Left lung (tissue), 4 donors: ENCODE measurements at regions not wholly inside any gene's neighbourhood (a gene's known extent, or its start where the extent isn't known, plus 50 kb on each side); places are given as distances from the start of the nearest gene placed in this dataset.

Source experiments
- ATAC-seq: fragments of 200-7000 bp; cut with Tn5 transposase; one replicate; pipeline ENCODE4 v1.9.1; 2020; ENCODE audit warnings: moderate library complexity
- DNase-seq, 4 donors: peaks; one replicate each; pipeline ENCODE4 v3.0.0-alpha.2; 2013 to 2020
- H3K27ac ChIP-seq, 2 donors: fragments of 200-600 bp; sonication (generic) in 1 of 2; one replicate each; pipeline versions ENCODE4 v1.5.0 to v1.8.0; 2020 to 2021
- H3K27me3 ChIP-seq, 2 donors: fragments of 200-600 bp; sonication (generic) in 1 of 2; one replicate each; pipeline versions ENCODE4 v1.5.0 to v1.8.0; 2020 to 2021
- H3K36me3 ChIP-seq, 2 donors: fragments of 200-600 bp; sonication (generic) in 1 of 2; one replicate each; pipeline versions ENCODE4 v1.5.0 to v1.8.0; 2020 to 2021
- H3K4me1 ChIP-seq, 2 donors: fragments of 200-600 bp; one replicate each; pipeline ENCODE4 v1.8.0; 2021
- H3K4me3 ChIP-seq, 2 donors: fragments of 200-600 bp; sonication (generic) in 1 of 2; one replicate each; pipeline versions ENCODE4 v1.5.0 to v1.8.0; 2020 to 2021; ENCODE audit warnings: mild to moderate bottlenecking in 1 of 2
- H3K9me3 ChIP-seq, 2 donors: fragments of 200-600 bp; sonication (generic) in 1 of 2; one replicate each; pipeline versions ENCODE4 v1.5.0 to v1.8.0; 2020 to 2021
- intact Hi-C, 2 donors: fragments of 100-400 bp; cut with DNase I; formaldehyde crosslinking; loops; one replicate each; pipeline versions ENCODE4 v1.11.2 to v1.14.2; 2022
- TF ChIP-seq, protein P1 (sequence below), 2 donors: fragments of 200-600 bp; sonication (generic) in 1 of 2; IDR thresholded peaks; one replicate each; pipeline versions ENCODE4 v1.5.0 to v1.8.0; 2021; ENCODE audit warnings: antibody characterized with exemption in 2 of 2
- donor health status: DM: no; HTN: yes; CAD: no.
- donor health status: DM: no; HTN: no; CAD: no.

DNA sequence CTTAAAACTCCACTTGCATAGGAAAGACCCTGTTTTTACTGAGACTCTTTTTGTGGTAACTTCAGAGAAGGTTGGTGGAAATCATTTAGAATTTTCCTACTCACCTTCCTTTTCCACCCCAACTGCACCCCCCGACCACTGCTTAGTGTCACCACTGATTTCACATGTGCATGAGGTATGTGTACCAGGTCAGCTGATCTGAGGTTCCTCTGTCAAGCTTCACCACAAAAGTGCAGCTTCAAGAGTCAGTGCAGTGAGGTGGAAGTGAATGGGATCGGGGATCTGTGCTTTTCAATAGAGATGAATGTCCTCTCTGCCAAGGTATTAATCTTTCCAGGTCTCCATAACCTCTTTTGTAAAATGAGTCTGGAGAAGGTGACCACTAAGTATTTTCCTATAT is 260.5 kb upstream of the WWC1 start:
- intact Hi-C loops: no loop called here
- Histone ChIP-seq H3K27ac (no peak overlapping the region), H3K4me1 (no peaks in the 10 kb centered on the region), H3K9me3 (no peaks in the 10 kb centered on the region), H3K36me3 (no peaks in the 10 kb centered on the region), H3K4me3 (no peak overlapping the region), H3K27me3 (no peaks in the 10 kb centered on the region)
- TF ChIP-seq, protein P1, sequence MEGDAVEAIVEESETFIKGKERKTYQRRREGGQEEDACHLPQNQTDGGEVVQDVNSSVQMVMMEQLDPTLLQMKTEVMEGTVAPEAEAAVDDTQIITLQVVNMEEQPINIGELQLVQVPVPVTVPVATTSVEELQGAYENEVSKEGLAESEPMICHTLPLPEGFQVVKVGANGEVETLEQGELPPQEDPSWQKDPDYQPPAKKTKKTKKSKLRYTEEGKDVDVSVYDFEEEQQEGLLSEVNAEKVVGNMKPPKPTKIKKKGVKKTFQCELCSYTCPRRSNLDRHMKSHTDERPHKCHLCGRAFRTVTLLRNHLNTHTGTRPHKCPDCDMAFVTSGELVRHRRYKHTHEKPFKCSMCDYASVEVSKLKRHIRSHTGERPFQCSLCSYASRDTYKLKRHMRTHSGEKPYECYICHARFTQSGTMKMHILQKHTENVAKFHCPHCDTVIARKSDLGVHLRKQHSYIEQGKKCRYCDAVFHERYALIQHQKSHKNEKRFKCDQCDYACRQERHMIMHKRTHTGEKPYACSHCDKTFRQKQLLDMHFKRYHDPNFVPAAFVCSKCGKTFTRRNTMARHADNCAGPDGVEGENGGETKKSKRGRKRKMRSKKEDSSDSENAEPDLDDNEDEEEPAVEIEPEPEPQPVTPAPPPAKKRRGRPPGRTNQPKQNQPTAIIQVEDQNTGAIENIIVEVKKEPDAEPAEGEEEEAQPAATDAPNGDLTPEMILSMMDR (IDR thresholded peaks at IDR 0.05): no peak
- ATAC-seq (no peak), DNase-seq (no peak)

DNA sequence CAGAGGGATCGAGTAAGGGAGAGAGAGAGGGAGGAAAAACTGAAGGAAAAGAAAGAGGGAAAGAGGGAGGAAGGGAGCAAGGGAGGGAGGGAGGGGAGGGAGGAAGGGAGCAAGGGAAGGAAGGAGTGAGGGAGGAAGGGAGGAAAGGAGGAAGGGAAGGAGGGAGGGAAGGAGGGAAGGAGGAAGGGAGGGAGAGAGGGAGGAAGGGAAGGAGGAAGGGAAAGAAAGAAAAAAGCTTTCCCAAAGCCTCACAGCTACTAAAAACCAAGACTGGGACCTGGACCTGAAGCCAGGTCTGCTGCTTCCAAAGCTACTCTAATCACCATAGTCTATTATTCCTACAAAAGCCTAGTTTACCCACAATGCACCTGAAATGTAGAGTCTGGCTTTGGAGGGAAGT is 259.8 kb upstream of the WWC1 start:
- Histone ChIP-seq H3K36me3 (no peaks in the 10 kb centered on the region), H3K9me3 (no peaks in the 10 kb centered on the region), H3K27ac (no peak overlapping the region), H3K4me1 (no peaks in the 10 kb centered on the region), H3K27me3 (no peaks in the 10 kb centered on the region), H3K4me3 (no peak overlapping the region)
- ATAC-seq: no peak
- DNase-seq: no peak
- TF ChIP-seq, protein P1 (IDR thresholded peaks at IDR 0.05): no peak
- intact Hi-C loops: no loop called here

DNA sequence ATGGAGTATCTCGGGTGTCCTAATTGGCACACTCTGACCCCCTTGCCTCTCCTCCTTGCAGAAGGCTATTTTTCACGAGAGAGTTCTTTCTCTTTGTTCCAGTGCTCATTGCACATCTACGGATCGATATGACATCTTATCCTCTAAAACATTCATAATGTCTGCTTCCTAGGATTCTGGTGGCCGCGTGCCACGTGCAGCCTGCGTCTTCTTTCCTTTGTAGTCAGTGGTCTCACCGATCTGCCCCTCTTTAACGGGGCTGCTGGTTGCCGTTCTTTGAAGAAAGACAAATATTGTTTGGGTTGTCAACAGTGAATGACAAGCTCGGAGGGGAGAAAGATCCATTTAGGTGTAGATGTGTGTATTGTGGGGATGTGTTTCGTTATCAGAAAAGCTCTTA is 252.4 kb upstream of the WWC1 start:
- intact Hi-C loops: no loop called here
- Histone ChIP-seq H3K36me3 (no peaks in the 10 kb centered on the region), H3K27ac (no peak overlapping the region), H3K9me3 (no peaks in the 10 kb centered on the region), H3K4me3 (no peak overlapping the region), H3K27me3 (peaks cover 0 to 12% of the 10 kb centered on the region in 2 donors), H3K4me1 (no peaks in the 10 kb centered on the region)
- TF ChIP-seq, protein P1 (IDR thresholded peaks at IDR 0.05): no peak
- no peak for ATAC-seq
- DNase-seq: no peak

DNA sequence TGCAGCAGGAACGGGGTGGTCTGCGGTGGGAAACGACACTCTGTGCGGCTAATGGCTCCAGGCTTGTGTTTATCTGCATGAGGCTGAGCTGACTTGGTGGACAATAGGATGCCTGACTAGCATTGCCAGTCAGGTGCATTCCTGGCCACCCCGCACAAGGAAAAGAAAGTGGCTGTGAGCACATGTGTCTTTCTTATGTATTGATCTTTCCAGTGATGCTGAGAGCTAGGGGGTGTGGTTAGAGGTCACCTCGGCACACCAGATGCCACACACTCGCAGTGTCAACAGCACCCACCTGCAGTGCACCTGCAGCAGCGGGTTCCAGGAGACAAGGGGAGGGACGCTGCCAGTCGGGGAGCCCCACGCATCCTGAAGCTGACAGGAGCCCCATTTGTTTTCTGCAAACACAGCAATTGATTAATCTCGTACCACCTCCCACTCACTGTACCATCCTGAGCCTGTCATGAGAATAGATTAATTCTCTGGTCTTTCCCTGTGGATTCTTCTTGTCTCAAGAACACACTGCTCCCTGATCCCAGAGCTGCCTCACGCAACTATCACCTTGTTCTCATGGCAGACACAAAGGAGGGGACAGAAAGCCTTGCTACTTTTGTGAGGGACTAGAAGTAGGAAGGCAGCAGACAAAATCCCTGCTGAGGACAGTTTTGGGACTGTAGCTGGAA is 251.7 kb upstream of the WWC1 start:
- Histone ChIP-seq H3K27me3 (peaks cover 0 to 12% of the 10 kb centered on the region in 2 donors), H3K4me3 (no peak overlapping the region), H3K9me3 (no peaks in the 10 kb centered on the region), H3K27ac (no peak overlapping the region), H3K4me1 (no peaks in the 10 kb centered on the region), H3K36me3 (no peaks in the 10 kb centered on the region)
- TF ChIP-seq, protein P1 (IDR thresholded peaks at IDR 0.05): no peak
- ATAC-seq (no peak), DNase-seq (no peak)
- intact Hi-C loops: no loop called here

DNA sequence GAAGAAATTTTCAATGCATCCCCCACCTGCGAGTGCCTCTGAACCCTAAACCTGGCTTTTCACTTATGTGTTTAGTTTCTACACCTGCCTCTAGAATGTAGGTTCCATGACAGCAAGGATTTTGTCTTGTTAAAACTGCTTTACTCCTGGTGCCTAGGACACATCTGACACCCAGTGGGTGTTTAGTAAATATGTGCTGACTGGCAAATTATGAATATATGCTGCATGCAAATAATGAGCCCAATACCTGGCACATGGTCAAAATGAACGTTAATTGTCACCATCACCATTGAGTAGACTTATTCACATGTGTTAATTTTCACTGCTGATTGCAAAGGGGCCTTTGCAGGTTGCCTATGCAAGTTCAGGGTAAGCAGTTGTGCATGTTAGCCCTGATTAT is 249.9 kb upstream of the WWC1 start:
- H3K27me3 ChIP-seq: peaks cover 0 to 12% of the 10 kb centered on the region in 2 donors
- H3K4me3 ChIP-seq: no peak overlapping the region
- H3K36me3 ChIP-seq: no peaks in the 10 kb centered on the region
- H3K9me3 ChIP-seq: no peaks in the 10 kb centered on the region
- intact Hi-C loops: no loop called here
- ATAC-seq (no peak), DNase-seq (no peak)
- TF ChIP-seq, protein P1 (IDR thresholded peaks at IDR 0.05): no peak
- H3K27ac ChIP-seq: no peak overlapping the region
- H3K4me1 ChIP-seq: no peaks in the 10 kb centered on the region
